Stimulated activated CD4-positive, alpha-beta T cell treated with anti-CD3 and anti-CD28 coated beads, TNF-alpha, amount 100 ng/mL, for 48 hours (primary cell): ENCODE measurements at regions not wholly inside any gene's neighbourhood (a gene's known extent, or its start where the extent isn't known, plus 50 kb on each side); places are given as distances from the start of the nearest gene placed in this dataset.
"Not testable (repeated sequence)": the region's sequence is repeated elsewhere in the genome, so short reads cannot be mapped to it uniquely, and the experiment has no call there.

ENCODE experiments used
- DNase-seq, 3 donors: peaks; one replicate each; pipeline ENCODE4 v3.0.0-alpha.2; 2020; ENCODE audit warnings: low read depth in 3 of 3

DNA sequence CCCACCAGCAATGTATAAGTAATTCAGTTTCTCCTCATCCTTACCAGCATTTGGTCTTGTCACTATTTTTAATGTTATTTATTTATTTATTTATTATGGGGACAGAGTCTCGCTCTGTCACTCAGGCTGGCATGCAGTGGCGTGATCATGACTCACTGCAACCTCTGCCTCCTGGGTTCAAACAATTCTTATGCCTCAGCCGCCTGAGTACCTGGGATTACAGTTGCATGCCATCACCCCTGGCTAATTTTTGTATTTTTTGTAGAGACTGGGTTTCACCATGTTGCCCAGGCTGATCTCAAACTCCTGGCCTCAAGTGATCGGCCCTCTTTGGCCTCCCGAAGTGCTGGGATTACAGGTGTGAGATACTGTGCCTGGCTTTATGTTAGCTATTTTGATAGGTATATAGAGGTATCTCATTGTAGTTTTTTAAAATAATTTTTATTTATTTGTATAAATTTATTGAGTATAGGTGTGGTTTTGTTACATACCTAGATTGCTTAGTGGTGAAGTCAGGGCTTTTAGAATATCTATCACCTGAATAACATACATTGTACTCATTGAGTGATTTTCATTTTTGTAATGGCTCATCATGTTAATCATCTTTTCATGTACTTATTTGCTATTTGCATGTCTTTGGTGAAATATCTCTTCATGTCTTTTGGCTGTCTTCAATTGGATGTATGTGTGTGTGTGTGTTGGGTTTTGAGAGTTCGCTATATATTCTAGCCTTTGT is 53.3 kb downstream of the TANC2 start:
- DNase-seq: no peak

GRCh38 chr17:63022567-63022966 is 56.5 kb downstream of the TANC2 start:
- DNase-seq: no peak

DNA sequence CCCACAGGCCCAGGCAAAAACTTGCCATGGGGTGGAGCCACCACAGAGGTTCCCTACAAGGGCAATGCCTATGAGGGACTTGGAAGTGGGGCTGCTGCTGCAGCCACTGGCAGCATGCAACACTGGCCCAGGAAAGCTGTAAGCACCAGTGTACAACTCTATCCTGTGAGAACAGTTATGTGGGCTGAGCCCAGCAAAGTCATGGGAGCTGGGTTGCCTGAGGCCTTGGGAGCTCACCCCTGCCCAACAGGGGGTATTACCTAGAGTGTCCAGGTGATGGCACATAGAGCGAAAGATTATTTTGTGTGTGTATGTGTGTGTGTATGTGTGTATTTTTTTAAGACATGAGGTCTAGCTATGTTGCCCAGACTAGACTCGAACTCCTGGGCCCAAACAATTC is 57.0 kb downstream of the TANC2 start:
- no peak for DNase-seq

GRCh38 chr17:63024201-63024600 is 58.2 kb downstream of the TANC2 start:
- no peak for DNase-seq

GRCh38 chr17:63024716-63025115 is 58.7 kb downstream of the TANC2 start:
- DNase-seq: no peak

DNA sequence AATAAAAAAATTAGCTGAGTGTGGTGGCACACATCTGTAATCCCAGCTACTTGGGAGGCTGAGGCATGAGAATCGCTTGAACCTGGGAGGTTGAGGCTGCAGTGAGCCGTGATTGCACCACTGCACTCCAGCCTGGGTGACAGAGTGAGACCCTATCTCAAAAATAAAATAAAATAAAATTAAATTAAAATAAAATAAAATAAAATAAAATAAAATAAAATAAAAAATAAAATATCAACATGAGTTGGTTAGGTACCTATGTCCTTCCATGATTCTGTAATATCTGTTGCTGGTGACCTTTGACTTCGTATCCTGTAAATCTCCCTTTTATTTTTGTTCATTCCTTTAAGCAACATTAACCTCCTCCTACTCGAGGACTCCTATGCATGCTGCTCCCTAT is 59.6 kb downstream of the TANC2 start:
- not testable (repeated sequence) for DNase-seq

- no peak for DNase-seq
Measured at GRCh38 chr17:63029541-63029940, 63.5 kb downstream of the TANC2 start.

GRCh38 chr17:63032142-63032541 is 66.1 kb downstream of the TANC2 start:
- DNase-seq: no peak

GRCh38 chr17:63033142-63033541 is 67.1 kb downstream of the TANC2 start:
- DNase-seq: no peak

DNA sequence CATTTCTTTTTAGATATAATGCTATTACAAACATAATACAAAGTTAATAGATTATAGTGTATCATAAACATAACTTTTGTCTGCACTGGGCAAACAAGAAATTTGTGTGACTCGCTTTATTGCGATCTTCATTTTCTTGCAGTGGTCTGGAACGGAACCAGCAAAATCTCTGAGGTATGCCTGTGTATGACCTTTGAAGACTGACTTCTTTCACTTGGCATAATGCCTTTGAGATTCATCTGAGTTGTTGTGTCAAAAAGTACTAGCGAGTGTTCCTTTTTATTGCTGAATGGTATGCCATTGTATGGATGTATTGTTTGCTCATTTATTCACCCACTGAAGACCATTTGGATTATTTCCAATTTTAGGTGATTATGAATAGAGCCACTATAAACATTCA is 69.2 kb downstream of the TANC2 start:
- no peak for DNase-seq

DNA sequence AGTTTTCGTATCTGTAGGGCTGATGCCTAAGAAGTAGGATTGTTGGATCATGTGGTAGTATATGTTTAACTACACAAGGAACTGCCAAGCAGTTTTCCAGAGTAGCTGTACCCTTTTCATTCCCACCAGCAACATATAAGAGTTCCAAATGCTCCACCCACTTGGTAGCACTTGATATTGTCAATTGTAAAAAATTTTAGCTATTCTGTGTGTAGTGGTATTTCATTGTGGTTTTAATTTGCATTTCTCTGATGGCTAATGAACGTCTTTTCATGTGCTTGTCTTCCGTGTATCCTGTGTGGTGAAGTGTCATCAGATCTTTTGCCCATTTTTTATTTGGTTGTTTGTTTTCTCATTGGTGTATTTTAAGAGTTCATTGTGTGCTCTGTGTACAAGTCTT is 69.7 kb downstream of the TANC2 start:
- no peak for DNase-seq

GRCh38 chr17:63039342-63039741 is 73.3 kb downstream of the TANC2 start:
- DNase-seq: no peak

- no peak for DNase-seq
Measured at GRCh38 chr17:63039899-63040602, 74.0 kb downstream of the TANC2 start.

DNA sequence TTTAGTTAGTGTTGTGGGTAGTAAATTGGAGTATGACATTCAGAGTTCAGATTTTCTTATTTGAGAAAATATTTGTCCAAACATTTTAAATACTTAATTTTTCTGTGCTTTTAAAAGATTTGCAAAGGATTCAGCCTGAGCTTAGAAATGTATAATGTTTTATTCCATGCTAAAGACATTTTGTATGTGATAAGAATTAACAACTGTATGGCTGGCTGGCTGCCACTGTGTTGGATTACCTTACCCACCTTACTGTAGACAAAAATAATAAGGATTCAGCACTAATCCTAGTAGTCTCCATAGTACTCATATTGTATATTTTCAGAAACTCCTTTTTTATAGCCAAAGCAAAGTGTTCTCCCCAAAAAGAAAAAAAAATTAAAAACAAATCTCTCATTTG is 74.8 kb downstream of the TANC2 start:
- no peak for DNase-seq

- no peak for DNase-seq
Measured at GRCh38 chr17:63041251-63041650, 75.2 kb downstream of the TANC2 start.

DNA sequence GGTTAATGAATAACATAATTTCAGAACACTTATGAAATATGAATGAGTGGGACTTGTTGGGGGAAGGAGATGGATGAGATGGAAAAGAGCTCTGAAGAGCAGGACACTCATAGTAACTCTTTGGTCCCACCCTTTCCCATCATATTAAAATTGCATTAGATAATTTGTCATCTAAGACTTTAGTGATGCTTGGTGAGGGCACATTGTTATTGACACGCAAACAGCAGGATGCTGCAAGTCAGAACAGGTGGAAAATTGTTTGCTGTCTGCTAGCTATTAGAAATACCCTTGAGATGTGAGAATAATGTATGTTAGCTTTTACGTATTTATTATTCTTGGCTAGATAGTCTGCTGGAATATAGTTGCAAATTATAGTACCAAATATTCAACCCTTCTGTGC is 75.7 kb downstream of the TANC2 start:
- DNase-seq: no peak

DNA sequence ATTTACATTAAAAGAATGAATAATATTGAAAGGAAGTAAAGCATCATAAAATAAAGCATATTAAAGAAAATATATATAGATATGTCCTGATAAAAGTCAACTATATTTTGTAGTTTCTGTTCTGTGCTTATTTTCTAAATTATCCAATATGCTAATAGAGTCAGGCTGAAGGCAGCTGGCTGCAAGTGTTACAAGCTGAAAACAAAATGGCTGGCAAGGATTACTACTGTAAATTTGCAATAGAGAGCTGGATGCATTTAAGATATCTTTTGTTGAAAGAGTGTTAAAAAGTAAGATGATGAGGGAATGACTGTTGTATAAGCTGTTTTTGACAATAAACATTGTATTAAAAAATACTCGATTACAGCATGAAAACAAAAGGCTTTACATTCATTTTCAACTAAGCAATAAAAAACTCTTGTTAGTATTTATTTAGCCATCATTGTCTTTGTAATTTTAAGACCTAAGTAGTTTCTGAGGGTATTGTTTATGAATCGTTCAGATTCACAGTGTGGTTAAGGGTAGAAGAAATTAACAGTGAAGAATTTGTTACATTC is 76.3 kb downstream of the TANC2 start:
- no peak for DNase-seq

- DNase-seq: not testable (repeated sequence)
Measured at GRCh38 chr17:63057560-63057959, 91.5 kb downstream of the TANC2 start.

- DNase-seq: no peak
Measured at GRCh38 chr17:63066158-63066813, 100.3 kb downstream of the TANC2 start.

GRCh38 chr17:63069245-63069644 is 103.2 kb downstream of the TANC2 start:
- no peak for DNase-seq

DNA sequence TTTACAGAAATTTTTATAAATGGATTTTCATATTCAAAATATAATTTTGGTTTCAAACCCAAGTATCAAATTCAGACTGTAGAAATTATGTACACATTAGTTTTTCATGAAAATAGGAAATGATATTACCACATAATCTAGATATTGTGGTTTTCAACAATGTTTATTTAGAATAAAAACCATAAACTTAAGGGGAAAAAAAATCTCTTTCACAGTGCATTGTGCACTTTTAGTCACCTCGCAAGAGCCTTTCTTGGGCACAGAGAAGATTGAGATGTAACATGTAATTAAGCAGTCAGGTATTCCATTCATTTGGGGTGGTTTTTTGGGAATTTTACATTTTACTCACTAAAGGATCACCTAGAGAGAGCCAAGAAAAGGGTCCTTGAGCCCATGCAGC is 104.0 kb downstream of the TANC2 start:
- DNase-seq: no peak

DNA sequence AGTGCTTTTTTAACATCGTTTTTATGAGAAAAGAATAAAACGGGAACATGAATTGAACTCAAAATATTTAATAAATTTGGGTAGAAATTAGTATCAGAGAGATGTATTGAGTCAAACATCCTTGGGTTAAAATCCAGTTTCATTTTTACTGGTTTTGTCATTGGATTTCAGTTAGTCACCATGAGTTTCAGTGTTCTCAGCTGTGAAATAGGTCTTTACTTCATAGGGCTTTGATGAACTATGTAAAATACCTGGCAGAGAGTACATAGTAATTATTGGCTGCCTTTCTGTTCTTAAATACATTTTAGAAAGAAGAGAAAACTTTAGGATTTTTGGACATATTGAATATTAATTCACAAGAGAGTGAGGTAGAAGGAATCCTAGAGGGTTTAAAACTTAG is 105.8 kb downstream of the TANC2 start:
- no peak for DNase-seq

GRCh38 chr17:63075969-63076368 is 109.9 kb downstream of the TANC2 start:
- DNase-seq: no peak
